Raji (cell line): ENCODE measurements at regions not wholly inside any gene's neighbourhood (a gene's known extent, or its start where the extent isn't known, plus 50 kb on each side); places are given as distances from the start of the nearest gene placed in this dataset.

ENCODE experiments used
- POLR2A ChIP-seq: IDR thresholded peaks from 2 replicates; pipeline ENCODE4 v1.6.1; 2011; ENCODE audit warnings: low read depth, low read length, control low read depth; ENCODE audit not compliant: insufficient read depth

GRCh38 chr1:104098837-104099236, 349.1 kb downstream of the AMY1C start:
- TF ChIP-seq POLR2A = no peak

- TF ChIP-seq POLR2A = no peak
Observed at GRCh38 chr1:104100115-104100514, 350.4 kb downstream of the AMY1C start.

DNA sequence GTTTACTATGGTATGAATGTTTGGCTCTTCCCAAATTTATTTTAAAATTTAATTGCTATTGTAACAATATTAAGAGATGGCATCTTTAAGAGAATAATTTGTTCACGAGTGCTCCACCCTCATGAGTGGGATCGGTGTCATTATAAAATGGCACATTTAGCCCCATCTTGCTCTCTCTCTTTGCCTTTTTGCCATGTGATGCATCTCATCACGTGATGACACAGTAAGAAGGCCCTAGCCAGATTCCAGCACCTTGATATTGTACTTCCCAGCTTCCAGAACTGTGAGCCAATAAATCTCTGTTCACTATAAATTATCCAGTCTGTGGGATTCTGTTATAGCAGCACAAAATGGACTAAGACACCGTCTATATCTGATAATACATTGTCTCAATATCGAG, 355.8 kb downstream of the AMY1C start:
- no peak for TF ChIP-seq POLR2A

DNA sequence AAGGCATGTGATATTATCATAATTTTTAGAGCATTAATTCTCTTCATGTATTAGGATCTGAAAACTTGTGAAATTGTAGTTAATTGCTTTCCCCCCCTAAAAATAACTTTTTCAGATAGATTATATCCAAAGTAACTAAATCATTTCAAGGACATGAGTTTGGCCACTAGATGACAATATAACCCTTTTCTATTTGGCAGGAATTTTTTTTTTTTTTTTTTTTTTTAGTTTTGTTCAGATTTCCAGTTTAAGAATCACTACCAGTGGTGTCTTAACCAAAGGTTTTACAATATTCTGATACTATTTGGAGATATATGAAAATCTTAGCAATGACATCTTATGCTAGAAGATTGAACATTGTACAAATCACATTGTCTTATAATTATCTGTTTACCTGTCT, 370.8 kb downstream of the AMY1C start:
- TF ChIP-seq POLR2A = no peak

DNA sequence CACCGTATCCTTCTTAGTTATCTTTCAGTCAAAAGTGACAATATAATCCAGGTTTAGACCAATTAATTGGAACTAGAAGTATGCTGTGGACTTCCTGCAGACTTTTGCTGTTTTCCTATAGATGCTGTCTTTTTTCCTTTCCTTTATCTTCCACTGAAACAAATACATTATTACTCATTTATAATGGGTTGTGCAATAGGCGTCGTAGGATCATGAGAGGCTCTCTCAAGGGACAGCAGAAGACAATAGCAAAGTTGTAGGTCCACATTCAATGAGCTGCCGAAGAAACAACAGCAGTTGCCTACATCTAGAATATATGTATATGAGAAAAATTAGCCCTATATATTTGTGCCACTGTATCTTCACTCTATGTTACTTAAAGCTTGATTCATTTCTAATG, 371.6 kb downstream of the AMY1C start:
- TF ChIP-seq POLR2A = no peak

DNA sequence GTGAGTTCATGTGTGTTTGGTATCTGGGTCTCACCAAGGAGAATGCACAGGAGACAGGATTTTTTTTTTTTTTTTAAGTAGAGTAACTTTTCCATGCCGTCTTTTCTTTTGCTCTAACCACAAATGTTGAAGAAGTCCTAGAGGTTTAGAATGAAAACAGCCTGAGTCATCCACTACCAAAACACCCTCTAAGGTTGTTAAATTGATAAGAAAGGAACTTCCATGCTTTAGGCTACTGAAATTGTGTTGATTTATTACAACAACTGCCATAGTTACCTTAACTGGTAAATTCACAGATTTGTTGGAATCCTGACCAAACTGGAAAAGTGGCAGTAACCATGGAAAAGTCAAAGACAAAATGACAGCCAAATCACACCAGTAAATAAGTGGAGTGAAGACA, 375.6 kb downstream of the AMY1C start:
- no peak for TF ChIP-seq POLR2A

GRCh38 chr1:104125970-104126369, 376.3 kb downstream of the AMY1C start:
- TF ChIP-seq POLR2A = no peak

DNA sequence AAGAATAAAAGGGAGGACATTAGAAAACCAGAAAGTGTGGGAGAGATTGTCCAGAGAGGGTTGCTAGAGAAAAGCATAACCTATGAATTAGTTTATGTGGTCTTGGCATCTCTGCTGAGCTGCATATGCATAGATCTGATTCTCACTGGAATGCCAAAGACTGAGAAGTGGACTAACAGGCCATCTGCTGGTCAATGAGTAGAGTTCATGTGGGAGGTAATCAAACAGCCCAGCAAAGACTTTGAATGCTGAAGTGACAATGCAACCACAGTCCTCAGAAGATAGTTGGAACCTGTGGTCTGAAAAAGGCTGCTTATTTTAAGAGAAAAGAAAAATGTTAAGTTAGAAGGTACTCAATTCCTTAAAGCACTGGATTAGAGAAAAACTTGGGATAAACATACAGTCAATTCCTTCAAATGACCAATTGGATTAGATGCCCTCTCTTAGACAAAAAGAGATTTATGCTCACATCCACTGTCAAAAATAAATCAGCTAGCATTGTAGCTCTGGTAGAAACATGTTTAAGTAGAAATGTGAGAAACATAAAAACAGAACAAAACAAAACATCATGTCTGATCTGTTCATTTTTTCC, 382.8 kb downstream of the AMY1C start:
- no peak for TF ChIP-seq POLR2A

- TF ChIP-seq POLR2A = no peak
Observed at GRCh38 chr1:104136621-104137020, 386.9 kb downstream of the AMY1C start.

DNA sequence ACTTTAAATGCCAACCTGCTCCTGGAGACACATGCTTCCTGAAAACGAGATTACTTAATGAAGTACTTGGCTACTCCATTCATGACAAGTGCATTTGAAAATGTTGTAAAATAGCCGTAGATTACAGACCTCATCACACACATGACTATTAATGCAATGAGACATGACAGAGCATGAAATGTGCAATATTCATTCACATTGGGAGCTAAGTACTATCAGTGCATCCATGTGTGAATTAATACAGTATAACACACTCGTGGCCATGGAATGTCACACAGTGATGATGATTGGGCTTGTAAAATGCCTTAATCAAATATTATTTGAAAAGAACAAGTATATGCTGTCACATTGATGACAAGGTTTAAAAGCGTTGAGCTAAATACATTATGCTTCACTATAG, 407.0 kb downstream of the AMY1C start:
- no peak for TF ChIP-seq POLR2A

DNA sequence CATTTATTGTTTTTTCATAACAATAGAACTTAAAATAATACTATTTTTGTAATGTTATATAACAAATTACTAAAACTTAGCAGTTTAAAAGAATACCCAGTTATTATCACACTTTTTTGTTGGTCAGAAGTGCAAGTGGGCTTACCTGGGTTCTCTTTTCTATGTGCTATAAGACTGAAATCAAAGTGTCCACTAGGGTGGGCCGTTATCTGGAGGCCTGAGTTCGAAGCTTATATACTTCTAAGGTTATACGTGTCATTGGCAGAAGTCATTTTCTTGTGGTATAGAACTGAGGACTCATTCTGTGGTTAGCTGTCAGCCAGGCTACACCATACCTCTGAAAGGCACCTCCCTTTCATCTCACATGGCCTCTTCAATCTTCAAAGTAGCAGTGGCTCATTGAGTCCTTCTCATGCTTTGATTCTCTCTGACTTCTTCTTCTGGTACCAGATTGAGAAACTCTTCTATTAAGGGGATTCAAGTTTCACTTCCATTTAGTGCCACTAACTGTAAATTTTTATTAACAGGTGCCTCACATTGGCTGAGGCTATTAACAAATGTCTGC, 414.3 kb downstream of the AMY1C start:
- no peak for TF ChIP-seq POLR2A

GRCh38 chr1:104172243-104172681, 422.6 kb downstream of the AMY1C start:
- TF ChIP-seq POLR2A = no peak

DNA sequence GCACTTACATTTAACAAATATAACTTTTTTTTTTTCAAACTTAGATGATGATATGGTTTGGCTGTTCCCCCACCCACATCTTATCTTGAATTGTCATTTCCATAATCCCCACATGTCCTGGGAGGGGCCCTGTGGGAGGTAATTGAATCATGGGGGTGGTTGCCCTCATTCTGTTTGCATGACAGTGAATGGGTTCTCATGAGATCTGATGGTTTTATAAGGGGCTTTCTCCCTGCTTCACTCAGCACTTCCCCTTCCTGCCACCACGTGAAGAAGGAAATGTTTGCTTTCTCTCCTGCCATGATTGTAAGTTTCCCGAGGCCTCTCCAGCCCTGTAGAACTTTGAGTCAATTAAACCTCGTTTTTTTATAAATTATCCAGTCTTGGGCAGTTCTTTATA, 432.6 kb downstream of the AMY1C start:
- no peak for TF ChIP-seq POLR2A

- no peak for TF ChIP-seq POLR2A
Observed at GRCh38 chr1:104189207-104189606, 439.5 kb downstream of the AMY1C start.

DNA sequence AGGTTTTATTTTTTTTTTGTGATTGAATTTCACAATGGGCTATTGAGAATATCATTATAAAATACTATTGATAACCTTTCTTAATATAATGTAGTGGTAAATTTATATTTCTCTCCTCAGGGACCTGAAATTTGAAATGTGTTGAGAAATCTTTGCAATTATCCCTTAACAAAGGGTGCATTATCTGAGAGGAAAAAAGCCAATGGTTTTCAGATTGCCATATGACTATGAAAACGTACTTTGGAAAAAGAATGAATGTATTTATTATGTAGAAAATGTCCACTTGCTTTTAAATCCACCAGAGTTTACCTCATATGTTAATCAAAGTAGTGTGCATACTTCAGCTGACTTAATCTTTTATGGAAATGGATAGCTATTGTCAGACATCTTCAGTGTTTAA, 441.1 kb downstream of the AMY1C start:
- no peak for TF ChIP-seq POLR2A

- TF ChIP-seq POLR2A = no peak
Observed at GRCh38 chr1:104195395-104195794, 445.7 kb downstream of the AMY1C start.

DNA sequence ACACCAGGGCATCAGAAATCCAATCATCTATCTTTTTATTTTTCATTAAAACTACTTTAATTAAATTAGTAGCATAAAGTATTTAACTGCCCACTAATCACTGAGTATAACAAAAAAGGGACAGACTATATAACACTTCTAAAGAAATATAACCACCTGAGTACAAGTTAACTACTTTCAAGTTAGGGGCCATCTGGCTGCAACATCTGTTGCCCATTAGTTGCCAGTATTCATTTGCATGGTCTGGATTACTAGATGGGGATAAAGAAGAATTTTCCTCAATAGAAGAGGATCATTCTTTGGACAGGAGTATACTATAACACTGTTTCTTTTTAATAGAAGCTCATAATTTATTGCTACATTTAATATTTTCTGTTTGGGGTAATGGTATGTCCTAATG, 446.4 kb downstream of the AMY1C start:
- TF ChIP-seq POLR2A = no peak
